ENCODE measurements at regions not wholly inside any gene's neighbourhood (a gene's known extent, or its start where the extent isn't known, plus 50 kb on each side); places are given as distances from the start of the nearest gene placed in this dataset.

DNA sequence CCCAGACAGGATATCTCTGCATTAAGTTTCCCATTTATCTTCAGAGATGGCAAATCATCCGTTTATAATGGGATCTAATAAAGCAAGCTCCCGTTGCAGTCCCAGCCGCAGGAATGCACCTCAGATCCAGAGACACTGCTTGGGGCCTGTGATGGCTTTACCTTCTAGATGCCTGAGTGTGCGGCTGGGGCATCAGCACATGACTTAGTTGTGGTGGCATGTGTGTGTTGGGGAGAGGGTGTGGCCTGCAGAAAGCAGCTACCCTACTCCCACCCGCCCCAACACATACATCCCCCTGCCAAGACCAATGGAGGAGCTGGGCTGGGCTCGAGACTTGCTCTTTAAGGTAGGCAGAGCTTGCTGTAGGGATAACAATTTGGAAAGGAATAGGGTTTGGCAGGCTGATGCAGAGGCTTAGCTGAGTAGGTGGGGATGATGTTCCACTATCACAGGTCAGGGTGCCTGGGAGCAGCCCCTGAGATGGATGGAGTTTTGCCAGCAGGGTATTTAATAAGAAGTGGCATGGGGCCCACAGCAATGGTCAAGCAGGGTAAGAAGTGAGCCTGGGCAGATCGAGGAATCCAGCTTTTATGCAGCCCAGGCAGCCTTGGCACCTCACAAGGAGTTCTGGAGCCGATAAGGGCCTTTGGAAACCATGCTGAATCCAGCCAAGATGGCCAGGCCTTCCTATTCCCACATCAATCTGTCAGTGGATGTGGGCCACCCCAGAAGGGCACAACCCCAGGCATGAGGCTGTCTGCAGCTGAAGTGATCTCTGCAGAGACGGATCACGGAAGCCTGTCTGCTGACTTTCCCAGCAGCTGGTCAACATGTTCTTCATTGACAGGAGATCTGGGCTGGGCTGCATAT lies 601.3 kb downstream of the BUD13 start:
- H3K27me3 ChIP-seq = peaks cover 0 to 17% of the 10 kb centered on the region in 2 donors

DNA sequence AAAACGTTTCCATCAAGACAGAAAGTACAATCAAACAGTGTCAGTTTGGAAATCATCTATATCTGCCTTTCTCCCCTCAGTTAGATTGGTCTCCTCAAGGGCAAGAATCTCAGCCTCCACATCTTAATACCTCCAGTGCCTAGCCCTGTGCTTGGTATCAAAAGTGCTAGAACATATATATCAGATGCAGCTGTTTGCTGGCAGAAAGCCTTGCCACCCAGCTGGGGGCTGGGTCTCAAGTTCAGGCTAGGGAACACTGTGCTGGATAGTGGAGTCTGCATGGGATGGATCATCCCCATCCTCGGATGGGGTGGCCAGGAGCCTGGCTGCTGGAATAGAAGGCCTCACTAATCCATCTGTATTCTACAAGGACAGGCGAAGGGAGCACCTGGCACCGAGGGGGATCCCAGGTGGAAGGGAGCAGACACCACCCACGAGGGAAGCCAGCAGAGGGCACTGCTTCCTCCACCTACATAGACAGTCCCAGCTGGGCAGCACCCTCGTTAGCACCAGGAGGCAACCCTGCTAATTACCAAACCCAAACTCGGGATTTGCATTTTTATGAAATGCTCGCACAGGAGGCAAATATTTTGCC lies 602.2 kb downstream of the BUD13 start:
- TF ChIP-seq EP300 (IDR thresholded peaks at IDR 0.05) = no peak
- TF ChIP-seq POLR2A (IDR thresholded peaks at IDR 0.05) = no peak
- TF ChIP-seq CTCF (IDR thresholded peaks at IDR 0.05) = no peak
- WGBS, 2 donors = 63 to 72% methylated on average over 8 of the region's 8 CpGs
- Histone ChIP-seq H3K27ac (no peak overlapping the region), H3K9me3 (no peaks in the 10 kb centered on the region), H3K4me3 (no peak overlapping the region), H3K4me1 (no peaks in the 10 kb centered on the region), H3K36me3 (no peaks in the 10 kb centered on the region), H3K27me3 (peaks cover 0 to 12% of the 10 kb centered on the region in 2 donors)
- DNase-seq (ENCODE audit: low spot score in 2 of 2) = no peak

More for the DNA sequence above, 601.3 kb downstream of the BUD13 start:
- Histone ChIP-seq H3K4me3 (no peak overlapping the region), H3K9me3 (no peaks in the 10 kb centered on the region), H3K27ac (no peak overlapping the region), H3K4me1 (no peaks in the 10 kb centered on the region), H3K36me3 (no peaks in the 10 kb centered on the region)
- TF ChIP-seq CTCF (IDR thresholded peaks at IDR 0.05) (no peak), POLR2A (IDR thresholded peaks at IDR 0.05) (no peak), EP300 (IDR thresholded peaks at IDR 0.05) (no peak)
- 84% methylated on average over 9 to 10 of the region's 10 CpGs for WGBS, 2 donors
- DNase-seq (ENCODE audit: low spot score in 2 of 2) = no peak

GRCh38 chr11:116169776-116170175 lies 603.0 kb downstream of the BUD13 start:
- H3K27ac ChIP-seq = no peak overlapping the region
- TF ChIP-seq POLR2A (IDR thresholded peaks at IDR 0.05) (no peak), EP300 (IDR thresholded peaks at IDR 0.05) (no peak), CTCF (IDR thresholded peaks at IDR 0.05) (no peak)
- DNase-seq (ENCODE audit: low spot score in 2 of 2) = no peak

DNA sequence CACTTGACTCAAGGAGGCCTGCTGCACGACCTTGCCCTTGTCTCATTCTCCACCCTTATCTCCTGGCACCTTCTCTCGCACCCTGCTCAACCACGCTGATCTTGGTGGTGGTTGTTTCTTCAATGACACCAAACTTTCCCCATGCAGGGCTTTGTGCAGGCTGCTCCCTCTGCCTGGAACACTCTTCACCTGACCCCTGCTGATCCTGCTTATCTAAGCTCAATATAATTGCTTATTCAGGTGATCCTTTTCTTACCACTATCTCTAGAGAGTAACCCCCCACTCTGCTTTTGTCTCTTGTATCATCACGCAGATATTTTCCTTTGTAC lies 604.4 kb downstream of the BUD13 start:
- Histone ChIP-seq H3K36me3 (no peaks in the 10 kb centered on the region), H3K4me1 (no peaks in the 10 kb centered on the region), H3K9me3 (no peaks in the 10 kb centered on the region), H3K27me3 (peaks cover 0 to 2% of the 10 kb centered on the region in 2 donors), H3K27ac (no peak overlapping the region), H3K4me3 (no peak overlapping the region)
- 77 to 82% methylated on average over 4 of the region's 4 CpGs for WGBS, 2 donors
- DNase-seq (ENCODE audit: low spot score in 2 of 2) = no peak
- TF ChIP-seq POLR2A (IDR thresholded peaks at IDR 0.05) = no peak
- no peak for TF ChIP-seq EP300 (IDR thresholded peaks at IDR 0.05)
- no peak for TF ChIP-seq CTCF (IDR thresholded peaks at IDR 0.05)

More at GRCh38 chr11:116169776-116170175, 603.0 kb downstream of the BUD13 start:
- Histone ChIP-seq H3K4me3 (no peak overlapping the region), H3K4me1 (no peaks in the 10 kb centered on the region), H3K36me3 (no peaks in the 10 kb centered on the region), H3K9me3 (no peaks in the 10 kb centered on the region), H3K27me3 (peaks cover 0 to 9% of the 10 kb centered on the region in 2 donors)
- WGBS, 2 donors = 89 to 92% methylated on average over 2 of the region's 2 CpGs
